Globus pallidus (tissue), 1 donor: ENCODE measurements at regions not wholly inside any gene's neighbourhood (a gene's known extent, or its start where the extent isn't known, plus 50 kb on each side); places are given as distances from the start of the nearest gene placed in this dataset.

Source experiments
- DNase-seq: peaks from one replicate; pipeline ENCODE4 v3.0.0-alpha.2; 2015; ENCODE audit warnings: low spot score

- DNase-seq = no peak
Observed at GRCh38 chr5:63351164-63351563, 611.1 kb downstream of the HTR1A start.

DNA sequence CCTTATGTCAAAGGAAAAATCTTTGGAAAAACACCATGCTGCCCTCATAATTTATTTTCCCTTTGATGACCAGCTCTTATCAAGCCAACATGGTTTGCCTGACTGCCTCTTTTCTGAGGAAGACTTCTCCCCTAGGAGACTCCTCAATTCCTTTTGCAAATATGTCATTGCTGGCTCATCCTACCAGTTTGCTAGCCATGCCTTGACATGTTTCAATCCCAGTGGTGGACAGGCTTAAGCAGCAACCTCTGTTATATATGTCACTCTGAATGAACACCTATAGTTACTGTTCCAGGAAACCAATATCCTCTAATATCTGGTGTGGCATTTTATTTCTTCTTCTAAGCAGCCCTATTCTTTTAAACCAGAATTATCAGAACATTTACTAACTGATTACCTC is 615.8 kb downstream of the HTR1A start:
- DNase-seq = no peak

- no peak for DNase-seq
Observed at GRCh38 chr5:63341442-63341841, 620.8 kb downstream of the HTR1A start.

DNA sequence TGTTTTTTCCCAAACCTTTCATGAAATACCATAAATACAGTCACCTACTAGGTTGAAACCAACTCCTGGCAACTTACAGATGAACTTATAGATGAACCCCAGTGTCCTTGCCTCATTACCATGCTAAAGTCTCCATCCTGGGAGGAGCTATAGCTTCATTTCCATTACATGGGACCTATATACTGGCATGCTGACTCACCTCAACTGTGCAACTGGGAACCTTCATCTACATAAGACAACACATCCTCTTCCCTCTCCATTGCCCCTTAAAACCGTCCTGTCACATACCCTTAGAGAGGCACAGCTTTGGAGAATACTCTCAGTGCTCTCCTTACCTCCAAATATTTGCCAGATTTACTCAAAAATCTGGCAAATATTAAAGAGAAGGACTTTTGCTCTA is 638.3 kb downstream of the HTR1A start:
- DNase-seq = no peak

DNA sequence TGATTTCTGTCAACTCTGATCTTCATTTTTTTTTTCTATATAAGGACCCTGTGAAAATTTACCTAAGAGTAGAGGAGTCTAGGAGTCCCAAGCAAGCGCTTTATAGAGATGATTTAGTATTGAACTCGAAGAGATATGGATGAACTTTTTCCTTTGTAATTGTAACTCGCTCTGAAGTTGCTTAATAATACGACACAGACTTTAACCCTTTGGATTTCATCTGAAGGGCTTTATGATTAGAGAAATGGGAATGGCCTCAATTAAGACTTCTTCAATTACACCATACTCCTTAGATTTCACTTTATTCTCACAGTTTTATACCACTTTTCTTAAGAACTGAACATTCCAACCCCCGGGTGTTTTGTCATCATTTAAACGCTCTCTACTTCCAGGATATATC is 647.7 kb downstream of the HTR1A start:
- DNase-seq = no peak

DNA sequence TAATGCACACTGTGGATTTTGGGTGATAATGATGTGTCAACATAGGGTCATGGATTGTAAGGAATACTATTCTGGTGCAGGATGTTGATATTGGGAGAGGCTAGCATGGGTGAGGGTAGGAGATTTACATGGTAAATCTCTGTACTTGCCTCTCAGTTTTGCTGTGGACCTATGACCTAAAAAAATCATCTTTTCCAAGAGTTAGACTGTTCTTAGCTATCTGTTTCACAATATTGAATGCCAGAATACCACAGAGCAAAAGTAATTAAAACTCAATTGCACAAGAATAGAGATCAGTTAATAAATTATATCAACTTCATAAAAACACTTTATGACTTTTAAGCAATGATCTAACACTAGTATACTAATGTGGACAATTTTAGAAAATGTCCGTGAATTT is 651.6 kb downstream of the HTR1A start:
- DNase-seq = no peak

DNA sequence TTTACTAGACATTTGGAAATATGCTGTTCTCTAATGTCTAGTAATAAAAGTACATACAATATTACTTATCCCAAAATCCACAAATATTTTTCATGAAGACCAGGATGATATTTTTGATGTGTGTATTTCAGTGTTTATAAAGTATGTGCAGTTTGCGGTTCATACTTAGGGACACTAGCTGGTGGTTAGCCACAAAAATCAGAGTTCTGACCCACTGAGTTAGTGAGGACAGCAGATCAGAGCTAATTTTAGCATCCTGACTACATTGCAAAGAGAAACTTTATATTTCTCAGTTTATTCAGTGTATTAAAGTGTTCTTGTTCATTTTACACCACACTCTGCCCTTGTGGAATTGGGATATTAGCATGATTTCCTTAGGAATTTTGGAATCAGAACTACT is 655.3 kb downstream of the HTR1A start:
- no peak for DNase-seq

- DNase-seq = no peak
Observed at GRCh38 chr5:63293317-63293716, 668.9 kb downstream of the HTR1A start.

- DNase-seq = no peak
Observed at GRCh38 chr5:63286724-63287123, 675.5 kb downstream of the HTR1A start.

DNA sequence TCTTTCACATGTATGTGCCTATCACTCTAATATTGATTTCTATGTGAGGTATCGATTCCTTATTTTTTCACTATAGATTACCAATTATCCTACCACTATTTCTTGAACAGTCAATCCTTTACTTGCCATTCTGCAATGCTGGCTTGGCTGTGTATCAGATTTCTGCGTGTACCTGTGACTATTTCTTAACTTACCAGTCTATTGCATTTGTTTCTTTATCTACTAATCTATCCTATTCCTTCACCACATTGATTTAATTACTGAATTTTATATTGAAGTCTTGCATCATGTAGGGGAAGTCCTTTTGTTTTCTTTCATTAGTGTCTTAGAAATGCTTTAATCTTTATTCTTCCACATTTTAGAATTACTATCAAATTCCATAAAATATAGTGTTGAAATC is 684.8 kb downstream of the LRRC70 start:
- no peak for DNase-seq

GRCh38 chr5:63262185-63262981 is 683.8 kb downstream of the LRRC70 start:
- DNase-seq = no peak

- DNase-seq = no peak
Observed at GRCh38 chr5:63261695-63262094, 683.1 kb downstream of the LRRC70 start.

DNA sequence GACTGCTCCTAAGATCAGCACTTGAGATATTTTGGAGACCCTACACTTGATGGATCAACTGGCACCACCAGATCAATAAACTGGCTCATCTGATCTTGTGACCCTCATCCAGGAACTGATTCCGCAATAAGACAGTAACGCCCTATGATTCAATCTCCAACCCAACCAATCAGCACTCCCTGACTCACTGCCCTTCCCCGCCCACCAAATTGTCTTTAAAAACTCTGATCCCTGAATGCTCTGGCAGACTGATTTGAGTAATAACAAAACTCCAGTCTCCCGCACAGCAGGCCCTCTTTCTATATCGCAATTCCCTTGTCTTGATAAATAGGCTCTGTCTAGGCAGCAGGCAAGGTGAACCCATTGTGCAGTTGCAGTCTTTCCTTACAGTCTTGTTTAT is 677.0 kb downstream of the LRRC70 start:
- no peak for DNase-seq

DNA sequence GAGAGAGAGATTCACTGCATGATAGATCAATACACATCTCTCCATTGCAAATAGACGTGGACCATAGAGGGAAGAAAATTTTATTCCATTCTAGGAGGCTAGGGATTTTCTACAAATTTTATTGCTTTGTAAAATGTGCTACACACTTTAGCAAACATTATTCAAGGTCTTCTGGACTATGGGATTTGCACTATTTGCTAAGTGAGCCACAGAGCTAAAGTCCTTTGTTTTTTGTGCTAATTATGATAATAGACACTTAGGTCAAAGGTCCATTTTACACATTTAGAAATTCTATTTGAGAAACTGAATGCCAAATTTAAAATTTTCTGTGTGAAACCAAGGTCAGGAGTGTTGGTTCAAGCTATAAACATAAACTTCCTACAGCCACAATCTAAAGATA is 672.3 kb downstream of the LRRC70 start:
- DNase-seq = no peak

DNA sequence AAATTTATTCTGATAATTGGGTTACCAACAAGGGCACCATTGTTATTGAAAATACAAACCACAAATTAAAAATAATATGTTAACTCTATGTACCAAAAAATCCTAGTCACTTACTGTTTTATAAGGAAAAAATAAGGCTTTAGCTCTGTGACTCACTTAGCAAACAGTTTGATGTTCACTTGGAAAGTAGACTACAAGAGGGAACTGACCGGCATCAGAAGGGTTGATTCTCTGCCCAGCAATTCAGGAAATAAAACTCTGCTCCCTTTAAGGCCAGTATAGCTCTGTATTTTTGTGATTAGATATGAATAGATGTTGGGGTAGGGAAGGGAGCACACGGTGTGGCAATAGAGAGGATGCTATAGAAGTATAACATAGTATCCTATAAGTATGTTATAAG is 671.3 kb downstream of the LRRC70 start:
- no peak for DNase-seq

DNA sequence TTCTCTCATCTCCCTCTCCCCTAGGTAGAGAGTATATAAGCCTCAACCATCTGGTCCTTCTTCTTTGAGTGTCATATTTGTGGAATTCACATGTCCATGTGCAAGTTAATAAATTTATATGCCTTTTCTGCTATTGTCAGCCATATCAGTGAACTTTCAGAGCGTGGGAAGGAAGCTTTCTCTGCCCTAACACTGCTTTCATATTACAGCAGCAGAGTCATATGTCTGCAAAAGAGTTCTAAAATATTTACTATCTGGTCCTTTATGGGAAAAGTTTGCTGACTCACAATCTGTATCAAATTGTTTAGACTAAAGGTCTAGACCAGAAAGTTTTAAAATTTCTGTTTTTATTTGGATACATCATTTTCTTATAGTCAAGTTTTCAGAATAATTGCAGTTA is 669.0 kb downstream of the LRRC70 start:
- no peak for DNase-seq

DNA sequence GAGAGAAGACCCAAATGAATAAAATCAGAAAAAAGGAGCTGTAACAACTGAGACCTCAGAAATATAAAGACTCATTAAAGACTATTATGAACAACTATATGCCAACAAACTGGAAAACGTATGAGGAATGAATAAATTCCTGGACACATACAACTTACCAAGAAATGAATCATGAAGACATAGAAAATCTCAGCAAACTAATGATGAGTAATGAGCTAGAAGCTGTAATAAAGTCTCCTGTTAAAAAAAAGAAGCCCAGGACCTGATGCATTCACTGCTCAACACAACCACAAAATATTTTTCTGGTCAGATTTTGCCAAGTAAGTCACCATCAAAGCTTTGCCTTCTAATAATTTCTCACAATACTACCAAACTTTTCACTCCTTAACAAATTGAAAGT is 666.7 kb downstream of the LRRC70 start:
- no peak for DNase-seq

DNA sequence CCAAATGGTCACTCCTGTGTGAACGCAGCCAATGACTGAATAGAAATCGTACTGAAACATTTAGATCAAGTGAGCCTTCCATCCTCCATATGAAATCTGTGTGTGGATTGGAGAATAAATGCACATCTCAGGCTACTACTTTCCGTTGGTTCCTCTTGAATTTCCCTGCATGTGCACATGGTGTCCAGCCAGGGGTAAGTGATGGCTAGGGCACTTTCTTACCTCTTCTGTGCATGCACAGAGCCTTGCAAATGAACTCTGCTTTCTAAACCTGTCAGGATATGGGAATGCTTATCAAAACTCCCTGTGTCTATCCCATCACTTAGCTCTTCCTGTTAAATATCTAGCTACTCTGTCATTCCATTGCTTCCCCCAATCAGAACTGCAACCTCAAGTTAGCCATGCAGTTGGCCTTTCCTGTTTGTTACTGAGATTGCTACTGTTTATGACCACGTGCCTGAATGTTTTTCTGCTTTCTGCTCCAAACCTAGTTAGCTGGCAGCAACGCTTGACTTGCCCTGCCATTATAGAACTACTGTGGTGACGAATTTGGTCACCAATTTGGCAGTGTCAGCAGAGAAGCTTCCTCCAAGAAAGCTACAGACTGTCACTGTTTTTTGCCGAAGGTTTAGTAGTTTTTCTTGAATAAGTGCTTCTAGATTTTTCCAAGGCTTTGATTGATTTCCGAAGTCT is 661.6 kb downstream of the LRRC70 start:
- no peak for DNase-seq

DNA sequence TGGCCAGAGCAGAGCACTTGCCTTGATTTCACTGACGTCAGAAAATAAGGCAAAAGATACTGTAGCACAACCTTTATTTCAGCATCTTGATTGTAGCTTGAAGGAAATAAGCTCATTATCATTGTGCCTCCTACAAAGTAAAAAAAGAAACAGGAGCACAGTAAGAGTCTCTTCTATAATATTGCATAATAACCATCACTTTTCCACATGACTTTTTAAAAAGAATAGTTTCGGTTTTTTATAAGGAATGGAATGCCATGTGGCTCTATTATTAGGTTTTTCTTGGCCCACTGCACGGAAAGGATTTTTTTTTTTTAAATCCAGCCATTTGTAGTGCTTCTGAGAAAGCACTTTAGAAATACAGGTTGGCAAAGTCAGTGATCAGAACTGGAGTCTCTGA is 655.3 kb downstream of the LRRC70 start:
- DNase-seq = no peak

- DNase-seq = no peak
Observed at GRCh38 chr5:63233361-63233760, 654.7 kb downstream of the LRRC70 start.

GRCh38 chr5:63230754-63231153 is 652.1 kb downstream of the LRRC70 start:
- DNase-seq = no peak

GRCh38 chr5:63228154-63228553 is 649.5 kb downstream of the LRRC70 start:
- DNase-seq = no peak

- no peak for DNase-seq
Observed at GRCh38 chr5:63220244-63220643, 641.6 kb downstream of the LRRC70 start.

- no peak for DNase-seq
Observed at GRCh38 chr5:63217422-63217821, 638.8 kb downstream of the LRRC70 start.
